IMR-90 (cell line): ENCODE measurements at regions not wholly inside any gene's neighbourhood (a gene's known extent, or its start where the extent isn't known, plus 50 kb on each side); places are given as distances from the start of the nearest gene placed in this dataset.

Experiments used
- ATAC-seq: fragments of 200-7000 bp; cut with Tn5 transposase; 2 replicates; pipeline ENCODE4 v1.9.1; 2020; ENCODE audit warnings: low read depth, mild to moderate bottlenecking, moderate library complexity
- BruUV-seq: library from RNA; stranded (reverse); fragments of 400-500 nt; replicated peaks from 2 replicates; lab custom pipeline; 2021; lab: Mats Ljungman, UMichigan
- CTCF ChIA-PET: fragments of 300-600 bp; formaldehyde crosslinking; extraction: SDS; loops from one replicate; lab custom pipeline; 2021; ENCODE audit warnings: antibody characterized with exemption; lab: Yijun Ruan, JAX
- POLR2A ChIA-PET: fragments of 300-600 bp; sonication (Branson Sonifier 250); formaldehyde crosslinking; loops from one replicate; lab custom pipeline; 2022; ENCODE audit warnings: antibody characterized with exemption; ENCODE audit not compliant: unreplicated experiment; lab: Charles Lee
- DNase-seq: peaks from one replicate; pipeline ENCODE4 v3.0.0; 2013
- H2AFZ ChIP-seq: replicated peaks from 2 replicates; pipeline ENCODE3; 2013; ENCODE audit warnings: low read length, mild to moderate bottlenecking; ENCODE audit not compliant: poor library complexity
- H2AK5ac ChIP-seq: 2 replicates; pipeline ENCODE4 v1.6.1; 2013; ENCODE audit warnings: low read depth, low read length, inconsistent platforms
- H2AK9ac ChIP-seq: replicated peaks from 2 replicates; pipeline ENCODE3; 2013; ENCODE audit warnings: mild to moderate bottlenecking, low read depth, low read length, moderate library complexity; ENCODE audit not compliant: poor library complexity
- H2BK120ac ChIP-seq: 2 replicates; pipeline ENCODE4 v1.6.1; 2013; ENCODE audit warnings: low read depth, low read length, inconsistent platforms
- H2BK15ac ChIP-seq: 3 replicates; pipeline ENCODE4 v1.6.1; 2013; ENCODE audit warnings: low read depth, low read length, inconsistent platforms
- H2BK20ac ChIP-seq: 2 replicates; pipeline ENCODE4 v1.6.1; 2013; ENCODE audit warnings: low read depth, mild to moderate bottlenecking, inconsistent platforms, low read length, moderate library complexity
- H2BK5ac ChIP-seq: 2 replicates; pipeline ENCODE4 v1.6.1; 2013; ENCODE audit warnings: mild to moderate bottlenecking, low read depth, low read length, inconsistent platforms; ENCODE audit not compliant: poor library complexity, severe bottlenecking
- H3K14ac ChIP-seq: replicated peaks from 2 replicates; pipeline ENCODE4 v1.6.1; 2013; ENCODE audit warnings: low read depth, low read length, inconsistent platforms
- H3K18ac ChIP-seq: 2 replicates; pipeline ENCODE4 v1.6.1; 2013; ENCODE audit warnings: low read depth, low read length, control low read depth
- H3K23ac ChIP-seq: 2 replicates; pipeline ENCODE4 v1.6.1; 2013; ENCODE audit warnings: low read depth, low read length, inconsistent platforms
- H3K27ac ChIP-seq: 2 replicates; pipeline ENCODE4 v1.5.1; 2013; ENCODE audit warnings: mild to moderate bottlenecking, control low read depth, low read length; ENCODE audit not compliant: insufficient read depth
- H3K27me3 ChIP-seq: 2 replicates; pipeline ENCODE4 v1.6.1; 2013; ENCODE audit warnings: low read length; ENCODE audit not compliant: control insufficient read depth, insufficient read depth
- H3K36me3 ChIP-seq: 2 replicates; pipeline ENCODE4 v1.6.1; 2013; ENCODE audit warnings: low read length, mixed read lengths; ENCODE audit not compliant: control insufficient read depth, insufficient read depth
- H3K4ac ChIP-seq: 2 replicates; pipeline ENCODE4 v1.6.1; 2013; ENCODE audit warnings: low read depth, low read length, inconsistent platforms
- H3K4me1 ChIP-seq: 2 replicates; pipeline ENCODE4 v1.6.1; 2013; ENCODE audit warnings: low read length, mixed read lengths; ENCODE audit not compliant: control insufficient read depth, insufficient read depth
- H3K4me2 ChIP-seq: 2 replicates; pipeline ENCODE4 v1.6.1; 2013; ENCODE audit warnings: low read depth, mild to moderate bottlenecking, control low read depth, low read length, moderate library complexity
- H3K4me3 ChIP-seq: 2 replicates; pipeline ENCODE4 v1.5.1; 2013; ENCODE audit warnings: low read depth, mild to moderate bottlenecking, control low read depth, low read length, moderate library complexity; ENCODE audit not compliant: insufficient read depth
- H3K56ac ChIP-seq: 2 replicates; pipeline ENCODE4 v1.6.1; 2013; ENCODE audit warnings: low read length, inconsistent platforms; ENCODE audit not compliant: insufficient read depth; ENCODE audit errors: extremely low read depth
- H3K79me1 ChIP-seq, 2 experiments: 2 replicates each; pipeline ENCODE4 v1.6.1; 2013; ENCODE audit warnings: low read length in 2 of 2, inconsistent platforms in 1 of 2, low read depth in 1 of 2
- H3K9ac ChIP-seq: 2 replicates; pipeline ENCODE4 v1.6.1; 2013; ENCODE audit warnings: low read depth, low read length, control low read depth
- H3K9me1 ChIP-seq: 2 replicates; pipeline ENCODE4 v1.6.1; 2013; ENCODE audit warnings: low read length, inconsistent platforms; ENCODE audit not compliant: insufficient read depth
- H3K9me3 ChIP-seq: 2 replicates; pipeline ENCODE4 v1.6.1; 2013; ENCODE audit warnings: low read length; ENCODE audit not compliant: control insufficient read depth, insufficient read depth
- H4K20me1 ChIP-seq: 2 replicates; pipeline ENCODE4 v1.6.1; 2013; ENCODE audit warnings: low read length, inconsistent platforms; ENCODE audit not compliant: insufficient read depth
- H4K5ac ChIP-seq: 2 replicates; pipeline ENCODE4 v1.6.1; 2013; ENCODE audit warnings: mild to moderate bottlenecking, low read depth, low read length, control low read depth
- H4K8ac ChIP-seq, 2 experiments: 2 replicates each; pipeline ENCODE4 v1.6.1; 2013; ENCODE audit warnings: low read depth in 2 of 2, low read length in 2 of 2, control low read depth in 1 of 2, inconsistent platforms in 1 of 2
- H4K91ac ChIP-seq: 2 replicates; pipeline ENCODE4 v1.6.1; 2013; ENCODE audit warnings: low read depth, low read length, inconsistent platforms; ENCODE audit not compliant: insufficient read depth
- POLR2A ChIP-seq: IDR thresholded peaks from 2 replicates; pipeline ENCODE4 v1.6.1; 2012; ENCODE audit warnings: mild to moderate bottlenecking, low read depth, low read length
- WGBS, 2 experiments: methylation state at CpG; one replicate each; pipeline versions ENCODE4 v1.1.5 to v1.1.7; 2013; ENCODE audit warnings: missing lambda C conversion rate in 2 of 2; ENCODE audit not compliant: insufficient read length in 1 of 2; ENCODE audit errors: extremely low coverage in 2 of 2; 5-methylcytosine and 5-hydroxymethylcytosine counted together
- dilution Hi-C: fragments of 300-500 bp; cut with HindIII; formaldehyde crosslinking; loops from one replicate; pipeline ENCODE4 v1.14.3; 2018; ENCODE audit warnings: low sequenced_read_pairs; ENCODE audit not compliant: unreplicated experiment
- in situ Hi-C: fragments of 300-500 bp; cut with MboI; formaldehyde crosslinking; loops from 3 replicates; pipeline ENCODE4 v1.14.3; 2019; ENCODE audit warnings: low sequenced_read_pairs, inconsistent platforms, mixed read lengths
- intact Hi-C: fragments of 100-400 bp; cut with micrococcal nuclease; formaldehyde crosslinking; loops from 2 replicates; pipeline ENCODE4 v1.10.0; 2022

DNA sequence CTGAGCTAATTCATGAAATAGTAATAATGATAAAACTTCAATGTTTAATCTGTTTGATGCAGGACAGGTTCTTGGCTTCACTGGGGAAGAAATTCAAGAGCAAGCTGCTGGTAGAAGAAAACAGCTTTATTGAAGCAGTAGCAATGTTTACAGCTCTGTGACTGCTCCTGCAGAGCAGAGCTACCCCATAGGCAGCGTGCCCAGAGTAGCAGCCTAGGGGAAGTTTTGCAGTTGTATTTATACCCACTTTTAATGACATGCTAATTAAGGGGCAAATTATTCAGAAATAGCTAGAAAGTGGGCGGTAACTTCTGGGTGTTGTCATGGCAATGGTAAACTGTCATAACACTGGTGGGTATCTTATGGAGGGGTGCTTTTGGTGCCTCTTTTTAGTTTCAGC, 518.0 kb downstream of the RFPL4B start:
- ATAC-seq, result no peak

More for the DNA sequence above, 518.0 kb downstream of the RFPL4B start:
- no peak overlapping the region for H3K14ac ChIP-seq
- H2AFZ ChIP-seq, result no peak overlapping the region
- intact Hi-C loops, result no loop called here
- H3K23ac ChIP-seq, result no peak overlapping the region
- no peak overlapping the region for H3K4me3 ChIP-seq
- no peaks in the 10 kb centered on the region for H3K9me3 ChIP-seq
- no peak overlapping the region for H3K27ac ChIP-seq
- in situ Hi-C loops, result no loop called here
- no peak for TF ChIP-seq POLR2A
- dilution Hi-C loops, result no loop called here
- no peak overlapping the region for H3K4me2 ChIP-seq
- H3K9me1 ChIP-seq, result no peaks in the 10 kb centered on the region
- no peak overlapping the region for H2BK15ac ChIP-seq
- no CpG with 5 or more reads among the region's 2 CpGs for WGBS, 2 experiments
- no peaks in the 10 kb centered on the region; the same call in 1 of the 2 replicates for H3K4me1 ChIP-seq
- H3K79me1 ChIP-seq, result no peaks in the 10 kb centered on the region
- BruUV-seq, result no TSS peak
- no peak overlapping the region for H4K5ac ChIP-seq
- no peak overlapping the region for H3K4ac ChIP-seq
- no peak for DNase-seq
- no peak overlapping the region for H2AK5ac ChIP-seq
- no peak overlapping the region for H2BK20ac ChIP-seq
- H3K18ac ChIP-seq, result no peak overlapping the region
- no peak overlapping the region for H3K9ac ChIP-seq
- POLR2A ChIA-PET, result no interaction called here
- no peak overlapping the region for H2BK120ac ChIP-seq
- H4K20me1 ChIP-seq, result no peaks in the 10 kb centered on the region
- H3K36me3 ChIP-seq, result no peaks in the 10 kb centered on the region
- no peak overlapping the region for H2BK5ac ChIP-seq
- CTCF ChIA-PET, result no interaction called here
- H4K8ac ChIP-seq, result no peak overlapping the region
- H3K27me3 ChIP-seq, result no peaks in the 10 kb centered on the region
- H2AK9ac ChIP-seq, result no peak overlapping the region
- no peak overlapping the region for H3K56ac ChIP-seq
- H4K91ac ChIP-seq, result no peak overlapping the region
